T-helper 2 cell (primary cell): ENCODE measurements at regions not wholly inside any gene's neighbourhood (a gene's known extent, or its start where the extent isn't known, plus 50 kb on each side); places are given as distances from the start of the nearest gene placed in this dataset.
"Not testable (repeated sequence)": the region's sequence is repeated elsewhere in the genome, so short reads cannot be mapped to it uniquely, and the experiment has no call there.

ENCODE experiments used
- DNase-seq, 5 experiments: peaks; one replicate each; pipeline versions ENCODE4 v3.0.0 to v3.0.0-alpha.2; 2012 to 2022

GRCh38 chr4:115190529-115190928, 77.1 kb upstream of the NDST4 start:
- no peak for DNase-seq

GRCh38 chr4:115187136-115187535, 73.7 kb upstream of the NDST4 start:
- DNase-seq, result no peak

GRCh38 chr4:115179438-115180062, 66.1 kb upstream of the NDST4 start:
- DNase-seq, result not testable (repeated sequence)

- DNase-seq, result not testable (repeated sequence)
Measured at GRCh38 chr4:115178687-115179086, 65.3 kb upstream of the NDST4 start.

GRCh38 chr4:115171220-115171619, 57.8 kb upstream of the NDST4 start:
- no peak for DNase-seq

GRCh38 chr4:115165503-115165902, 52.1 kb upstream of the NDST4 start:
- DNase-seq, result no peak
